ENCODE measurements at regions not wholly inside any gene's neighbourhood (a gene's known extent, or its start where the extent isn't known, plus 50 kb on each side); places are given as distances from the start of the nearest gene placed in this dataset.
"Not testable (repeated sequence)": the region's sequence is repeated elsewhere in the genome, so short reads cannot be mapped to it uniquely, and the experiment has no call there.

DNA sequence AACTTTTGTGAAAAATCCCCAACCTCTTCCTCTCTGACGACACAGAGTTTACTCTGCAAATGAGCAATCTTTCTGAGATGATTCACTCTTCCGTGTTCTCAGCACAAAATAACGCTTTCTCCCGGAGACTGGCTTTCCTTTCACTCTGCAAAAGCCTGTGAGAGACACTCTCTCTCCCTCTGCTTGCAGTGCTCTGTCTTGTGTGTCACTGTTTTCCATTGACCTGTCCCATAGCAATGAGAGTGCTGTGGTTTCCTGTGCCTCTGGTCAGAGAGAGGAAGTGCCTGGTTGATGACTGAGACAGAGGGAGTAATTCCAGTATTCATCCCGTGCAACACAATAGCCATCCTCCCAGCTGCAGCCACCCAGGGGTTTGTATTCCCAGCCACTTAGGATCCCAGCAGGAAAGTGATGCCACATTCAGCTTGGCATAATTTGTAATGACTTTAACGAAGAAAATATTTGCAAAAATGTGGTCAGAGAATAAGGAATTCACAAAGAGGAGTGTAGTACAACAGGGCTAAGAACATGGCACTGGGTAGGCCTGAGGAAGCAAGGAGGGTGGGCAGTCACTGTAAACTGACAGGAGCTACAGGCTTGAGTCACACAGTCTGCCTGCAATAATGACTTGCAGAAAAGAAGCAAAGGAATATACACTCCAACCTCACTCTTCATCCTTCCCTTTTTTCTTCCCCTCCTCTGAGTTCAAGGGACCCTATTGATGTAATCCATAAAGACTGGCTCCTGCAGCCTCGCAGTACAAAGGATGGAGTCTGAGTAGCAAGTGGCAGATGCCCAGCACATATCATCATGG is 463.5 kb upstream of the RGMB start:
- DNase-seq (ENCODE audit: low spot score): peak; percentile 72

DNA sequence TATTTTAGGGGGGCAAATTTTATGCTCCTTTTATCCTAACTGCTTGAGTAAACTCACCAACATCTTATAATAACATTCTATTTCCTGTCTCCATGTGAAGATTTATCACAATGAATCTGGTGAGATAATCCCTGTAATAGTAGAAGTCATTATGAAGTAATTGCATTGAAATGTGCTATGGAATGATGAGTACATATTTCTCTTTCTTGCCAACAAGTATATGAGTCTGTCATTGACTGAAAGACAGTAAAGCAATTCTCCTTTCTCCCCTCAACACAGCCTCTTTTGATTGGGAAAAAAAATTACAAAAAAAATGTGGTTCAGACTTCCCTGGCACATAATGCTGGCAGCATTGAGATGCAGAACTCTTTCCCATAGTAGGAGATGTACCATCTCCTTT is 459.2 kb upstream of the RGMB start:
- no peak for DNase-seq (ENCODE audit: low spot score)

DNA sequence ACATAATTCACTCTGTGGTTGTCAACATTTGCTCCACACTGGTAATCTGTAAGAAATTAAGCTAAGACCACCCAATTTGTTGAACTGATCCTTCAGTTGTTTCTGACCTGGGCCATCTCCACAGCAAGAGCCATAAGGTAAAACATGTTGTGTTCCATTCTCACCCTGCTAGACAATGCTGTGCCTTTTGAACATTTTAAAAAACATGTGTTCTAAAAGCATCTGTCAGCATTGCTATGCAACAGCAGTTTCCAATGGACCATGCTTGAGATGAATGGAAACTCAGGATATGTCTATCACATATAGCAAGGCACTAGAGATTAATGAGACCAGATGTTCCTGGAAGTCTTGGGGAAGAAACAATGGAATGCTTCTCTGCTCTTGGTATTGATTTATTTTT is 455.1 kb upstream of the RGMB start:
- DNase-seq (ENCODE audit: low spot score): no peak

DNA sequence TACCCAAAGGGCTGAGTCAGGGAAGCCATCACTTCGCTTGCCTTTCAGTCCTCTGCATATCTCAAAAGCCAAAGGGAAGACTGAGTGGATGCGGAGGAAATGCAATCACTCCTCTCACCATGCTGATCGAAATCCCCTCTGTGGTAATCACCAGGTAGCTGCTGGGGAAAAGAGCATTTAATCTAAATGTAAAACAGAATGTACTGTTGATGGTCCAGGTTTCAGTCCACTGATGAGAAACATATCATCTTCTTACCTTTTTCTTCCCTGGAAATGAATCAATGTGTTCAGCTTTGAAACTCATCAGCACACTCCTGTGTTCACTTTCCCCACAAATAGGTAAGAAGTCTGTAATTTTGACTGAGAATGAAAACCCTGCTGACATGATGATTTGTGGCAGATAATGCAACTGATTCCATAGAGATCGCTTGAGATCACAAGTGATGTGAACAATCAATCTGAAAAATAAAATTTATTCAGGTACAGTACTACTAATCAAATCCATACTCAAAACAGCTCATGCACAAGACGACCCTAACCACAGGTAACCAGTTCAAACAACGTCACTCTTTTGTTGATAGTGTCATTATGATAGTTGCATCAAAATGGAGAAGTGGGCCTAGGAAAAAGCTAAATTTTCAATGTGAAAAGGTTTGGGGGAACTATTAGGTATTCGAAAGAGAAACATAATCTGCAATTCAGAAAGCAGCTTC is 454.0 kb upstream of the RGMB start:
- peak; percentile 3 for DNase-seq (ENCODE audit: low spot score)

DNA sequence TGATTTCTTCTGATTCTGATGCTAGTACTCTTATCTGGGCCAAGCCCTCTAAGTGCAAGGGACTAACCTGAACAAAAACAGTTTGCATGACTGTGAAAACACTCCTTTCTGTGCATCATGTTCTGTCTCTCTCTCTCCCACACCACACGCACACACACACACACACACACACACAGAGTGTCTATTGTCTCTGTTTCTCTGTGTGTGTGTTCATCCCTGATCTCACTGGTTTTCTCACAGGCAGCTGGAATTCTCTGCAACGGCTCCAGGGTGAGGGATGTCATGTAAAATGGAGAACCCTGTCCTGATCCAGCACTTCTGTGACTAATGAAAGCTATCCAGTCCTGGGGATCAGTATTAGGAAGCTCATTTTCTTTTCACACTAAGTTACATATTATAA is 453.1 kb upstream of the RGMB start:
- DNase-seq (ENCODE audit: low spot score): no peak

DNA sequence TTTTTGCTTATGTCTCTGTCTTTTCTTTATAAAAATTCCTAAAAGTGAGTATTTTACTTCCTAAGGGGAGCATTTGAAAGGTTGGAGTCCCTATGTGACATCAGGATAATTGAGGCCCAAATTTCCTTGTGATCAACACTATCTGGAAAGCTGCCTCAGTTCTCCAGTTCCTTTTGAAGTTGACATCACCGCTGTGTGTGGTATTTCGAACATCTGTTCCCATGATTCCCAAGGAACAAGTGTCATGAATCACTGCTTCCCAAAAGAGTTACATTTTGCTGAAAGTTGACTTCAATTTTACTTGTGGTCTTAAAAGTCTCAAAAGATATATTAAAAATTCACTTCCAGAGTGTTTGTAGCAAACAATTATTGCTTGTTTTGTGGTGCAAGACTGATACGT is 452.1 kb upstream of the RGMB start:
- DNase-seq (ENCODE audit: low spot score): no peak

DNA sequence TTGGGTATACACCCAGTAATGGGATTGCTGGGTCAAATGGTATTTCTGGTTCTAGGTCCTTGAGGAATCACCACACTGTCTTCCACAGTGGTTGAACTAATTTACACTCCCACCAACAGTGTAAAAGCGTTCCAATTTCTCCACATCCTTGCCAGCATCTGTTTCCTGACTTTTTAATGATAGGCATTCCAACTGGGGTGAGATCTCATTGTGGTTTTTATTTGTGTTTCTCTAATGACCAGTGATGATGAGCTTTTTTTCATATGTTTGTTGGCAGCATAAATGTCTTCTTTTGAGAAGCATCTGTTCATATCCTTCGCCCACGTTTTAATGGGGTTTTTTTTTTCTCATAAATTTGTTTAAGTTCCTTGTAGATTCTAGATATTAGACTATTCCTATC is 448.3 kb upstream of the RGMB start:
- not testable (repeated sequence) for DNase-seq (ENCODE audit: low spot score)

DNA sequence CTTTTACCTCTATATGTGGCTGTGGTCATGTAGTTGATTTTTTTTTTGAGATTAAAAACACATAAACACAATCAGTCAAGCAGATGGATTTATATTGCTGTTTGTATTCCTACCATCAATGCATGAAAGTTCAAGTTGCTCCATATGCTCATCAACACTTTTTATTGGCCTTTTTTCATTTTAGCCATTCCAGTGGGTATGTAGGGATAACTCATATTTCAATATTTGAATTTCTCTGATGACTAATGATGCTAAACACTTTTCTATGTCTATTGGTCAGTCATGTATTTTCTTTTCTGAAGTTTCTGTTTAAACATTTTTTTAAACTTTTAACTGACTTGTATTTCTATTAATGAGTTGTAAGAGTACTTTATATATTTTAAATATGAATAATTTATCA is 445.4 kb upstream of the RGMB start:
- no peak for DNase-seq (ENCODE audit: low spot score)

DNA sequence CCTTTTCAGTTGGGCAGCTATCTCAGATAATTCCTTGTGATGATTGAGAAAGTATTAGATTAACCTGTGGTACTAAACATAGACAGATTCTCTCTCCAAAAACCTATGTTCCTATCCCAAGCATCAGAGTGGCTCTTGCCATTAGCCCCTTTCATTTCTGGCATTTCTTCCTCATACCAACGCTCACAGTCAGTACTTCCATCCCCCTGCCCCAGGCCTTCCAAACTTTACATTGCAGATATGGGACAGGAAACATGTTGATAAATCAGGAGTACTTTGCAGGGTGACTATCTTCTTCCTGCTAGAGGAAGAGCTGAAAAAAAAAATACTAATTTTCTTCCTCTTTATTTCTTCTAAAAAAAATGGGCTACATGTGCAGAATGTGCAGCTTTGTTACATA is 442.6 kb upstream of the RGMB start:
- no peak for DNase-seq (ENCODE audit: low spot score)

DNA sequence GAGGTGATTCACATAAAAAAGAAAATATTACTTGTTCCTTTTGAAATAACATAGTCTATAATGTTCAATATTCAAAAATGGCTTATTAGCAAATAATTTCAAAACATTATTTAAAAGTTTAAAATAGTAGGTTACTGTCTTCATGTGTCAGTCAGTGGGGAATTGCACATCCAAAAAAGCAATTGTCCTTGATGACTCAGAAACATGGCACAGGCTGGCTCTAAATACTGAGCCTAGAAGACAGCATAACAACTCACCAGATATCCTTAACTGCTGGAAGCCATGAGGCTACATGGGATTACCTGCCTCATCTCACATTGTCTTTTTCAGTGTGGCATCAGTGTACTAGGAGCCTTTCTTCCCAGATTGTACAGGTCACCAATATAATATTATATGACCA is 439.5 kb upstream of the RGMB start:
- no peak for DNase-seq (ENCODE audit: low spot score)

DNA sequence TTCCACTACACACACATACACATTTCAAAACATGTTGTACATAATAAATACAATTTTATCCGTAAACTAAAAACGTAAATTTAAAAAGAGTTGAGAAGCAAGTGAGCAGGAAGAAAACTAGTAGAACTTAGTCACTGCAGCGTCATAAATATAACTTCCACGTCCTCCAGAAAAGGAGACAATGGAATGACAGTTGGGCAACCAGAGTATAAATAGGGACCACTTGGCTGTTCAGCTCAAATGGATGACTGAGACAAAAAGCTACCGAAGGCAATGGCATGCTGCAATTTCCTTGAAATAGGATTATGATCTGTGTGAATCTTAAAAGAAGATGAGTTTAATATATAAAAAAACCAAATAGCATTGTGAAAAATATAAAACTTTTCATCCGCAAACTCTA is 438.5 kb upstream of the RGMB start:
- DNase-seq (ENCODE audit: low spot score): no peak

DNA sequence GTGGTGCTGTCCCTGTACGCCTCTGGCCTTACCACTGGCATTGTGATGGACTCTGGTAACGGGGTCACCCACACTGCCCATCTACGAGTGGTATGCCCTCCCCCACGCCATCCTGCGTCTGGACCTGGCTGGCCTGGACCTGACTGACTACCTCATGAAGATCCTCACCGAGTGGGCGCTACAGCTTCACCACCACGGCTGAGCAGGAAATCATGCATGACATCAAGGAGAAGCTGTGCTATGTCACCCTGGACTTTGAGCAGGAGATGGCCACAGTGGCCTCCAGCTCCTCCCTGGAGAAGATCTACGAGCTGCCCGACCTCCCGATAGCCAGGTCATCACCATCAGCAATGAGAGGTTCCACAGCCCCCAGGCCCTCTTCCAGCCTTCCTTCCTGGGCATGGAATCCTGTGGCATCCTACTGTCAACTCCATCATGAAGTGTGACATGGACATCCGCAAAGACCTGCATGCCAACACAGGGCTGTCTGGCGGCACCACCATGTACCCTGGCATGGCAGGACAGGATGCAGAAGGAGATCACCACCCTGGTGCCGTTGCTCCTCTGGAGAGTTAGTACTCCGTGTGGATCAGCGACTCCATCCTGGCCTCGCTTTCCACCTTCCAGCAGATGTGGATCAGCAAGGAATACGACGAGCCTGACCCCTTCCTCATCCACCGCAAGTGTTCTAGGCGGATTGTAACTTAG is 434.2 kb upstream of the RGMB start:
- DNase-seq (ENCODE audit: low spot score): no peak

DNA sequence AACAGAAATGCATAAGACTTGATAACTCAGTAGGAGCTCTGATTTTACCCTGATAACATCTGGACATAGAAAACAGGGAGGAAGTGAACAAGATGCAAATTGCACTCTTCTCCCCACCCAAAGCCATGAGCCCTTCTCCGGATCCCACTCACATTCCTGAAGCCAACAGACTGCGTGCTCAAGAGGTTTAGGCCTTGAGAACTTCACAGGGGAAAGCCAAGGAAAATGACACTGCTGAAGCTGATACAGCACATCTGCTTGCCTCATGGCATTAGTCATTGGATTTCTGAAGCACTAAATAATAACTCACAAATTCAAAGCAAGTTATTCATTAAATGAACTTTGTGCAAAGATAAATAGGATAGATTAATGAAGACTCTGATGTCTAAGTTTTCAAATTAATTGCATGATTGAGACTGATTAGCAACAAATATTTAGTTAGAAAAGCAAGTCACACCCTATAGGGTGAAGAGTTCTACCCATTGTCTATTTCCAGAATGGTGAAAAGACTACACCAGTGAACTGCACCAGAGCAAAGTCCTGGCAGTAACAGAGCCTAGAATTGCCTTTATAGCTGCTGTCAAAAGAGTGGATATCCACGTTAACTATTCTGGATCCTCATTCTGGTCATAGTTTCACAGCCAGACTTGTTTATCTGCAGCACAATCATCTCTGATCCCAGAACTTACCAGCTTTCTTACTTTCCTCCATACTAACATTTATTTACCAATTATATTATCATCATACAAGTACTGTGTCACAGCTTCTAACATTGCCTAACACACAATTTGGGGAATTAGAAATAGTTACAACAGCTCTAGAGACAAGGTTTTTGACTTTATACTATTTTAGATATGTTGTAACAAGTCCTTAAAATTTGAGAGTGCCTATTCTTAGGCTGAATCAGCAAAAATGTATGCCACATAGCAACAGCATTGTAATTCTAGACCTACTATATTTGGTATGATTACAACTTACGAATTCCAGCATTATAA is 432.1 kb upstream of the RGMB start:
- DNase-seq (ENCODE audit: low spot score): no peak

DNA sequence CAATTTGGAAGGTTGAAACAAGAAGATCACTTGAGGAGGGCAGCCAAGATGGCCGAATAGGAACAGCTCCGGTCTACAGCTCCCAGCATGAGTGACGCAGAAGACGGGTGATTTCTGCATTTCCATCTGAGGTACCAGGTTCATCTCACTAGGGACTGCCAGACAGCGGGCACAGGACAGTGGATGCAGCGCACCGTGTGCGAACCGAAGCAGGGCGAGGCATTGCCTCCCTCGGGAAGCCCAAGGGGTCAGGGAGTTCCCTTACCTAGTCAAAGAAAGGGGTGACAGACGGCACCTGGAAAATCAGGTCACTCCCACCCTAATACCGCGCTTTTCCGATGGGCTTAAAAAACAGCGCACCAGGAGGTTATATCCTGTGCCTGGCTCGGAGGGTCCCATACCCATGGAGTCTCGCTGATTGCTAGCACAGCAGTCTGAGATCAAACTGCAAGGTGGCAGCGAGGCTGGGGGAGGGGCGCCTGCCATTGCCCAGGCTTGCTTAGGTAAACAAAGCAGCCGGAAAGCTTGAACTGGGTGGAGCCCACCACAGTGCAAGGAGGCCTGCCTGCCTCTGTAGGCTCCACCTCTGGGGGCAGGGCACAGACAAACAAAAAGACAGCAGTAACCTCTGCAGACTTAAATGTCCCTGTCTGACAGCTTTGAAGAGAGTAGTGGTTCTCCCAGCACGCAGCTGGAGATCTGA is 430.4 kb upstream of the RGMB start:
- DNase-seq (ENCODE audit: low spot score): not testable (repeated sequence)

DNA sequence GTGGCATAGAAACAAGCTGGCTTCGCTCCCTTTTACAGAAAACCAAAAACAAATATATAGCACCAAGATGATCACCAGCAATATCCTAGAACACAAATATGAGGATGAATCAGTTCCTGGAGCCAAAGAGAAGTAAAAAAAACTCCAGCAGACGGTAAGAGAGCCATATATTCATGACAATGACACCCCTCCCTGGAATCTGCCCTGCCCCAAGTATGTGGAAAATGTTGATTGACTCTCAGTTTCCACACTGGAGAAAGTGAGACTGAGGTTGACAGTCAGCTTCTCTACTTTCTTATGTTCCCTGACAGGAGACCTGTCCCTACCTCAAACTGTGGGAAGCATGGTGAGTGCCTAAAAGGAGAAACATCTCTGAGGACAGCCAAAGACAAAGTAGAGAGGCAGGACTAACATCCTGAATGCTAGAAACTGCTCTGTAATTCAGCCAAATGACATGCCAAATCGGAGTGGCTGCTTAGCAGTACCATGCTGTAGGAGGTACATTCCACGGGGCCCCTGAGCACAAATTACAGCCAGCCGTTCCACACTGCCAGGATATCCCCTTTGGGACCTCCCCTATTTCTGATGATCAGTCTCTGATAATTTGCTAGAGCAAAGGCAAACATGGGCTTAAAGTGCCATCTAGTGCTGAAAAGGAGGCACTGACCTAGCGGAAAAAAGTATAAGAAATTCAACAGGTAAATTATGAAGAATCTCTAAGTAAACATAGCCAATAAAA is 424.0 kb upstream of the RGMB start:
- DNase-seq (ENCODE audit: low spot score): peak; percentile 6

DNA sequence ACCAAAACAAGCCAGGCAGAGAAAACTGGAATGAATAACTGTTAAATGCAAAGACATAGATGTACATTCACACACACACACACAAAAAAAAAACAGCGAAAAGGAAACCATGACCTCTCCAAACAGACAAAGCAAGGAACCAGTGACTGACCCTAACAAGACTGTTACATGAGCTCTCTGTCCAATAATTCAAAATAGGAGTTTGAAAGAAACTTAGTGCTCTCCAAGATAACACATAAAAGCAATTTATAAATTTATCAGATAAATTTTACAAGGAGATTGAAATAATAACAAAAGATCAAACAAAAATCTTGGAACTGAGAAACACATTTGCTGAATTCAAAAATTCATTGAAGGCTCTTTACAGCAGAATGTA is 423.5 kb upstream of the RGMB start:
- no peak for DNase-seq (ENCODE audit: low spot score)

DNA sequence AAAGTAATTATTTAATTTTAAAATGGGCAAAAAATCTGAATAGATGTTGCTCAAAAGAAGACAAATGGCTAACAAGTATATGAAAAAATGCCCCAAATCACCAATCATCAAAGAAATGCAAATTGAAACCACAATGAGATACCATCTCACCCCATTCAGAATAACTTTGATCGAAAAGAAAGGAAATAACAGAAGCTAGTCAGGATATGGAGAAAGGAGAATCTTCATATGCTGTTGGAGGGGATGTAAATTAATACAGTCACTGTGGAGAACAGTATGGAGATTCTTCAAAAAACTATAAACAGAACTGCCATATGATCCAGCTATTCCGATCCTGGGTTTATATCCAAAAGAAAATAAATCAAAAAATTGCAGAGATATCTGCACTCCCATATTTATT is 418.5 kb upstream of the RGMB start:
- no peak for DNase-seq (ENCODE audit: low spot score)

DNA sequence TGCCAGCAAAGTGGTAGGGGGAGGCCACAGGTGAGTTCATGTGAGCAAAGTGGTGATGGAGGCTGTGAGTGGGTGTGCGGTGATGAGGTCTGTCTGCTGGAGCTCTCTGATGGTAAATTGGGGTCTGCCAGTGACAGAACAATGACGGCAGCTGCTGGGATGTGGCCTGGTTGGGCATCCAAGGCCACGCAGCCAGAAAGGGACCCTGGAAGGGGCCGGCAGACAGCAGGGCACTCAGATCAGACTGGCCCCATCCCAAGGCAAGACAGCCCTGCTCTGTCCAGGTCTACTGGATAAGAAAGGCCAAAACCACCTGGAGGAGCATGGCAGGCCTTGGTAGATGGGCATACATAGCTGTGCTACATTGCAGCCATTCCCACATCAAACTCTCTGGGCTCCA is 412.9 kb upstream of the RGMB start:
- no peak for DNase-seq (ENCODE audit: low spot score)

DNA sequence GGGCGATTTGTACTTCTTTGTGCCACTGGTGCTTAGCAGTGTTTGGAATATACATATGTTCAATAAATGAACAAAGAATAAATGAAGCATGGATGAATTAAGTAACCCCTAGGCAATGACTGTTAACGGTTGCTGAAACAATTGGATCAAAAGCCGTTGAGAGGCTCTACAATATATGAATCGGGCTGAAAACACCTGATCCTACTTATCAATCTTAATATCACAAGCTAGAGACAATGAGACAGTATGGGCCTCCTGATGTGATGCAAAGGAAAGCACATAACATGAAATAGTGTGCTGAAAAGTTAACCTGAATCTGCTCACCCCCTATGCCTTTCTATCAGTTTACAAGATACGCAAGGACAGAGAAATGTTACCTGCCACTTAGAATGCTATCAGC is 410.3 kb upstream of the RGMB start:
- no peak for DNase-seq (ENCODE audit: low spot score)

DNA sequence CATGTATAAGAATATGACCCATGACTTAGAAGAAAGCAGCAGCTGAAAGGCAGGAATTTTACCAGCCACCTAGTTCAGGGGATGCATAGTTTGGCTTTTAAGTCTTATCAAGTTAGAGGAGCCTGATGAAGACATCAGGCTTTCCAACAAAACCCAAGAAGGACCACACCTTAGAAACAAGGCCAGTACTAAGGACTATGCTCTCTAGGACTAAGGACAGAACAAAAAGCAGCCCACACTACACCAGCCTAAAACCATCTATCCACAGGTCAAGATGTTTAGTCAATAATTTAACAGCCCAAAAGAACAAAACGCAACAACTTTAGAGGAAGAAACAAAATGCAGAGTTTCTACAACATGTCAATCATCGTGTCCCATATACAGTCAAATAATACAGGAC is 408.9 kb upstream of the RGMB start:
- no peak for DNase-seq (ENCODE audit: low spot score)

DNA sequence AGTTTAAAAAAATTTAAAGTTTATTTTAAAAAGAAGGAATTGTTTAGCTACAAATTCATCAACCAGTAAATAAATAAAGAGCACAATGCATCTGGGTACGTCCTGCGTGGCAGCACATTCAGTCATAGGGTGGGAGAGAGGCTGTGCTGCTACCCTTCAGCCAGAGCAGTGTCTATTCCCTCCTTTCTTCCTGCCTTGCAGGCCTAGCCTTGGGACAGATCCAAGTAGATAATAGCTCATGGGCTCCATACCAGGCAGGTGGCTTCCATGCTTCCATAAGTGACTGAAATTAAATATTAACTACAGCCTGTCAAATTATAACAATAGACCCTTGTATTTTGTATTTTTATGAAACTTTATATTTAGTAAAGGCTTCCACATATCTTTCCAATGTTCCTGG is 408.3 kb upstream of the RGMB start:
- DNase-seq (ENCODE audit: low spot score): no peak
